ENCODE measurements at regions not wholly inside any gene's neighbourhood (a gene's known extent, or its start where the extent isn't known, plus 50 kb on each side); places are given as distances from the start of the nearest gene placed in this dataset.

DNA sequence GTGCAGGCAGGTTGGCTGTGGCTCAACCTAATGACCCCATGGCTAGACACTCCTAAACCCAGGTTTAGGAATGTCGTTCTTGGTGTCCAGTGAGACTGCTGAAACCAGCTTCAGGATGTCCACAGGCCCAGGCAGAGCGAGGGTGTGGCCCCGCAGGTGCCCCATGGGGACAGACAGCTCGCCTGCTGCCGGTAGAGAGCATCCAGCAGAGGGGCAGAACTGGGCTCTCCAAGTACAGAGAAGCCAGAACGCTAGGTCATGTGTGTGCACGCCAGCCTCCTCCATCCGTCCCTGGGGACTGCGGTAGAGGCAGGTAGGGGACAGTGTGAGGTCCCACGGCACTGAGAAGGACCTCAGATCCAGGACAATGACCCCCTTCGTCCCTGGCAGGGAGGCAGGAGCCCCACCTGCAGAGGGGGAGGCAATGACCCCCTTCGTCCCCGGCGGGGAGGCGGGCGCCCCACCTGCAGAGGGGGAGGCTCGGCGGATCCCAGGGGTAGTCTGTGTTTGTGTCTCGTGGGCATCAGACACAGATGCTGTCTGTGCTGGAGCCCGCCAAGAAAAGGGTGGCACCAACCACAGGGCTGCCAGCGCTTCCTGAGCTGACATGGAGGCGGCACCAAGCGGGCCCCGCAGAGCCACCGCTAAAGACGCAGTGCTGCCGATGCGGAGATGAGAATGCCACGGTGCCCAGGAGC, 118.4 kb downstream of the FAM53A start:
- Histone ChIP-seq H2BK120ac (ENCODE audit: insufficient read depth, low read length, poor library complexity) (no peak overlapping the region), H3K27me3 (ENCODE audit: insufficient read depth, low read length) (no peaks in the 10 kb centered on the region), H3K9me3 (ENCODE audit: insufficient read depth, low read depth, low read length) (no peaks in the 10 kb centered on the region), H4K12ac (ENCODE audit: low read depth, low read length) (no peak overlapping the region), H2BK12ac (ENCODE audit: low read length) (no peak overlapping the region), H2AK5ac (ENCODE audit: low read length) (no peak overlapping the region), H3K4me1 (ENCODE audit: control insufficient read depth in 1 of 2, insufficient read depth in 2 of 2, low read length in 2 of 2) (no peaks in the 10 kb centered on the region), H2AFZ (ENCODE audit: insufficient read depth, low read length, poor library complexity) (no peak overlapping the region), H2BK5ac (ENCODE audit: low read depth, low read length, poor library complexity) (no peak overlapping the region), H3K9ac (ENCODE audit: low read length) (no peak overlapping the region), H4K91ac (ENCODE audit: low read depth, low read length) (no peak overlapping the region), H3K27ac (ENCODE audit: low read depth, low read length) (no peak overlapping the region), H4K8ac (ENCODE audit: low read depth, low read length) (no peak overlapping the region), H3K14ac (ENCODE audit: low read length) (no peak overlapping the region), H3K18ac (ENCODE audit: low read length) (no peak overlapping the region), H3K23ac (ENCODE audit: low read length) (no peak overlapping the region), H3K4me2 (ENCODE audit: low read length) (no peak overlapping the region), H3K4ac (ENCODE audit: low read depth, low read length) (no peak overlapping the region), H3K79me1 (ENCODE audit: low read length) (no peaks in the 10 kb centered on the region), H3K36me3 (ENCODE audit: control insufficient read depth in 1 of 2, insufficient read depth in 2 of 2, low read length in 2 of 2) (no peaks in the 10 kb centered on the region), H3K79me2 (ENCODE audit: control insufficient read depth, insufficient read depth, low read length, poor library complexity) (no peaks in the 10 kb centered on the region), H3K4me3 (ENCODE audit: low read depth, low read length) (no peak overlapping the region)
- WGBS (ENCODE audit: extremely low coverage, insufficient coverage, insufficient read length): no CpG with 5 or more reads among the region's 29 CpGs
- no peak for DNase-seq

DNA sequence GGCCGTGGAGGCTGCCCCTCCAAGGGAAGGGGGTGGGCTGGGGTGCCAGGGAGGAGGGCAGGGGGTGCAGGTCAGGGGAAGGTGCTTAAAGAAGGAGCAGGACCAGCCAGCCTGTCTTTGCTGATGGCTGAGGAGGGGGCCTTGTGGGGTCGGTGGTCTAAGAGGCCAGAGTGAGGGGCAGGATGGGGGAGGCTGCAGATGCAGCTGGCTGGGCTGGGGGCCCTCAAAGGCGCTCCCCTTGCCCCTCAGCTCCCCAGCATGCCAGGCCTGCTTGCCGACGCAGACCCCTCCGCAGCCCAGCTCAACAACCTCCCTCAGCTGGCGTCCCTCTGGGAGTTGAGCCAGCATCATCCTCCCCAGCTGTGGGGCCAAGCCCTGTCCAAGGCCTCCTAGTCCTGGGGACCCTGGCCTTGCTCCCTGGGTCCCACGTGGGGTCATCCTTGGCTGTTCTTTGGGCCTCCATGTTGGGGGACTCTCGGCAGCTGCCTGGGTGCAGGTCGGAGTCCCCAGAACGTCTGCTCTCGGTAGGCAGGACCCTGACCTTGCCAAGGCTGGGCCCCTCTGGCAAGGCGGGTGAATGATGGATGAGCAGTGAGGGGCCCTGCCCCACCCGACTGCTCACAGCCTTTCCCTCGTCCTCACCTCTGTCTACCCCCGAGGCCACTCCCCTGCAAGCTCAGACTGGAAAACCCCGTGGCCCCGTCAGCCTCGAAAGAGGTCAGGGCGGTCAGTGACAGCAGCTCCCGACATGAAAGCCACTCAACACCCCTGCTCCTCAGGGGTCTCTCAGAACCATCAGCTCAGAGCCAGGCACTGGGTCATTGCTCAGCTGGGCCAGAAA, 119.4 kb downstream of the FAM53A start:
- H3K79me2 ChIP-seq (ENCODE audit: control insufficient read depth, insufficient read depth, low read length, poor library complexity): no peaks in the 10 kb centered on the region
- no peak overlapping the region for H4K91ac ChIP-seq (ENCODE audit: low read depth, low read length)
- WGBS (ENCODE audit: extremely low coverage, insufficient coverage, insufficient read length): no CpG with 5 or more reads among the region's 21 CpGs
- no peak overlapping the region for H3K14ac ChIP-seq (ENCODE audit: low read length)
- H2BK120ac ChIP-seq (ENCODE audit: insufficient read depth, low read length, poor library complexity): no peak overlapping the region
- no peaks in the 10 kb centered on the region for H3K27me3 ChIP-seq (ENCODE audit: insufficient read depth, low read length)
- H3K4ac ChIP-seq (ENCODE audit: low read depth, low read length): no peak overlapping the region
- no peaks in the 10 kb centered on the region for H3K9me3 ChIP-seq (ENCODE audit: insufficient read depth, low read depth, low read length)
- H2AK5ac ChIP-seq (ENCODE audit: low read length): no peak overlapping the region
- H3K4me1 ChIP-seq (ENCODE audit: control insufficient read depth in 1 of 2, insufficient read depth in 2 of 2, low read length in 2 of 2): no peaks in the 10 kb centered on the region
- DNase-seq: no peak
- H3K79me1 ChIP-seq (ENCODE audit: low read length): no peaks in the 10 kb centered on the region
- H3K9ac ChIP-seq (ENCODE audit: low read length): no peak overlapping the region
- no peak overlapping the region for H3K4me2 ChIP-seq (ENCODE audit: low read length)
- no peak overlapping the region for H2AFZ ChIP-seq (ENCODE audit: insufficient read depth, low read length, poor library complexity)
- H3K36me3 ChIP-seq (ENCODE audit: control insufficient read depth in 1 of 2, insufficient read depth in 2 of 2, low read length in 2 of 2): no peaks in the 10 kb centered on the region
- no peak overlapping the region for H3K27ac ChIP-seq (ENCODE audit: low read depth, low read length)
- no peak overlapping the region for H4K8ac ChIP-seq (ENCODE audit: low read depth, low read length)
- no peak overlapping the region for H2BK5ac ChIP-seq (ENCODE audit: low read depth, low read length, poor library complexity)
- no peak overlapping the region for H3K23ac ChIP-seq (ENCODE audit: low read length)
- no peak overlapping the region for H3K4me3 ChIP-seq (ENCODE audit: low read depth, low read length)
- H3K18ac ChIP-seq (ENCODE audit: low read length): no peak overlapping the region
- no peak overlapping the region for H2BK12ac ChIP-seq (ENCODE audit: low read length)
- no peak overlapping the region for H4K12ac ChIP-seq (ENCODE audit: low read depth, low read length)

DNA sequence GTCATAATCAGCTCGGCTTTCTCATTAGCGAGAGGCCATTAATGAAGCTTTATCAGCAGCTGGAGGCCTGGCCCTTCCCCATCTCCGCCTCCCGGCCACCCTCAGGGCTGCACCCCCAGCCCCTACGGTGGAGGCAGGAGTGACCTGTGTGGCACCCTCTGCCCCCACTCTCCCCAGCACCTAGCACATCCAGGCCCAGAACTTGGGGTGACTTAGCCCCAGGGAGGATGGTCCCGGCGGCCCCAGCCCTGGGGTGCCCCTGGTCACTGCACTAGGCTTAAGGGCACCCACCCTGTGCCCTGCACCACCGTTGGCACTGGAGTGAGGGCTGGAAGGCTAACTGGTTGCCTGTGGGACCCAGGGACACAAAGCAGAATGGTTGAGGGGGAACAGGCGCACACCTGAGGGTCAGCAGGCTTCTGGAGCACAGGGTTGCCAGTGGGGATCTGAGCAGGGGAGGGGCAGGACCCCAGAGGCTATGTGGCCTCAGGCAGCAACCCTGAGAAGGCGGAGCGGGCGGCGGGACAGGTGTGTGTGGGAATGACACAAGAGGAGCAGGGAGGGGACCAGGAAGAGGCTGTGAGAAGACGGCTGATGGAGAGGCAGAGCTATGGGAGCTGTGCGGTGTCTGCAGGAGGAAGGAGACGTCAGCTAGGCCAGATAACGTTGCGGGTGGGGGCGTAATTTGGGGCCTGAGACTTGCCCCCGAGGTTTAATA, 120.2 kb downstream of the FAM53A start:
- Histone ChIP-seq H3K79me2 (ENCODE audit: control insufficient read depth, insufficient read depth, low read length, poor library complexity) (no peaks in the 10 kb centered on the region), H3K4me3 (ENCODE audit: low read depth, low read length) (no peak overlapping the region), H3K14ac (ENCODE audit: low read length) (no peak overlapping the region), H3K23ac (ENCODE audit: low read length) (no peak overlapping the region), H3K4ac (ENCODE audit: low read depth, low read length) (no peak overlapping the region), H4K91ac (ENCODE audit: low read depth, low read length) (no peak overlapping the region), H2BK12ac (ENCODE audit: low read length) (no peak overlapping the region), H3K27ac (ENCODE audit: low read depth, low read length) (no peak overlapping the region), H3K18ac (ENCODE audit: low read length) (no peak overlapping the region), H2BK5ac (ENCODE audit: low read depth, low read length, poor library complexity) (no peak overlapping the region), H2AK5ac (ENCODE audit: low read length) (no peak overlapping the region), H3K9ac (ENCODE audit: low read length) (no peak overlapping the region), H4K8ac (ENCODE audit: low read depth, low read length) (no peak overlapping the region), H3K4me2 (ENCODE audit: low read length) (no peak overlapping the region), H3K9me3 (ENCODE audit: insufficient read depth, low read depth, low read length) (no peaks in the 10 kb centered on the region), H3K4me1 (ENCODE audit: control insufficient read depth in 1 of 2, insufficient read depth in 2 of 2, low read length in 2 of 2) (no peaks in the 10 kb centered on the region), H3K36me3 (ENCODE audit: control insufficient read depth in 1 of 2, insufficient read depth in 2 of 2, low read length in 2 of 2) (no peaks in the 10 kb centered on the region), H2BK120ac (ENCODE audit: insufficient read depth, low read length, poor library complexity) (no peak overlapping the region), H4K12ac (ENCODE audit: low read depth, low read length) (no peak overlapping the region), H2AFZ (ENCODE audit: insufficient read depth, low read length, poor library complexity) (no peak overlapping the region), H3K27me3 (ENCODE audit: insufficient read depth, low read length) (no peaks in the 10 kb centered on the region), H3K79me1 (ENCODE audit: low read length) (no peaks in the 10 kb centered on the region)
- no peak for DNase-seq
- no CpG with 5 or more reads among the region's 20 CpGs for WGBS (ENCODE audit: extremely low coverage, insufficient coverage, insufficient read length)

DNA sequence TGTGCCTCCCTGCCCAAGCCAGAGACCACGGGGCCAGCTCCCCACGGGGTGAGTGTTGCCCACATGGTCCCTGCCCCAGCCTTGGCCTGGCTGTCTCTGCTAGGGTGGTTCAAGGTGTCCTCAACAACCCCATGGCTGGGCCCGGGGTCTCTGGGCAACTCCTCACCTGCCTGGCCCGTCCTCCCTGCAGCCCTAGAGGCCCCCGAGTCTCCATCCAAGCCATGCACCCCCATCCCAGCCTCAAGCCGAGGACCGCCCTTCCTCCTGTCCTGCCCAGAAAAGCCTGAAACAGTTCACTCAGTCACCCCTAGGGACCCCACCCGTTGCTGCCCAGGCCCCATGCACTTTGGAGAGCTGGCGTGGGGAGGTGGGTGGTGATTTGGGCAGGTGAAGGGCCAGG, 120.9 kb downstream of the FAM53A start:
- H3K4ac ChIP-seq (ENCODE audit: low read depth, low read length): no peak overlapping the region
- H3K9me3 ChIP-seq (ENCODE audit: insufficient read depth, low read depth, low read length): no peaks in the 10 kb centered on the region
- no peaks in the 10 kb centered on the region for H3K27me3 ChIP-seq (ENCODE audit: insufficient read depth, low read length)
- H2AK5ac ChIP-seq (ENCODE audit: low read length): no peak overlapping the region
- no peak for DNase-seq
- no peaks in the 10 kb centered on the region for H3K79me2 ChIP-seq (ENCODE audit: control insufficient read depth, insufficient read depth, low read length, poor library complexity)
- no peak overlapping the region for H3K14ac ChIP-seq (ENCODE audit: low read length)
- H2BK120ac ChIP-seq (ENCODE audit: insufficient read depth, low read length, poor library complexity): no peak overlapping the region
- H3K27ac ChIP-seq (ENCODE audit: low read depth, low read length): no peak overlapping the region
- no peak overlapping the region for H3K4me2 ChIP-seq (ENCODE audit: low read length)
- no peak overlapping the region for H3K4me3 ChIP-seq (ENCODE audit: low read depth, low read length)
- no peak overlapping the region for H3K18ac ChIP-seq (ENCODE audit: low read length)
- H3K79me1 ChIP-seq (ENCODE audit: low read length): no peaks in the 10 kb centered on the region
- no peak overlapping the region for H4K8ac ChIP-seq (ENCODE audit: low read depth, low read length)
- WGBS (ENCODE audit: extremely low coverage, insufficient coverage, insufficient read length): no CpG with 5 or more reads among the region's 9 CpGs
- H4K12ac ChIP-seq (ENCODE audit: low read depth, low read length): no peak overlapping the region
- no peaks in the 10 kb centered on the region for H3K36me3 ChIP-seq (ENCODE audit: control insufficient read depth in 1 of 2, insufficient read depth in 2 of 2, low read length in 2 of 2)
- H2BK5ac ChIP-seq (ENCODE audit: low read depth, low read length, poor library complexity): no peak overlapping the region
- H2AFZ ChIP-seq (ENCODE audit: insufficient read depth, low read length, poor library complexity): no peak overlapping the region
- H3K23ac ChIP-seq (ENCODE audit: low read length): no peak overlapping the region
- H2BK12ac ChIP-seq (ENCODE audit: low read length): no peak overlapping the region
- H3K9ac ChIP-seq (ENCODE audit: low read length): no peak overlapping the region
- H3K4me1 ChIP-seq (ENCODE audit: control insufficient read depth in 1 of 2, insufficient read depth in 2 of 2, low read length in 2 of 2): no peaks in the 10 kb centered on the region
- H4K91ac ChIP-seq (ENCODE audit: low read depth, low read length): no peak overlapping the region
